GM12878 (cell line): ENCODE measurements at regions not wholly inside any gene's neighbourhood (a gene's known extent, or its start where the extent isn't known, plus 50 kb on each side); places are given as distances from the start of the nearest gene placed in this dataset.

Experiments used
- ATAC-seq: fragments of 200-7000 bp; cut with Tn5 transposase; 3 replicates; pipeline ENCODE4 v1.9.1; 2020; ENCODE audit warnings: mild to moderate bottlenecking, moderate library complexity
- BruUV-seq: library from RNA; stranded (reverse); fragments of 400-500 nt; replicated peaks from 2 replicates; lab custom pipeline; 2021; lab: Mats Ljungman, UMichigan
- CTCF ChIA-PET: fragments of 300-600 bp; sonication (Branson Sonifier 250); formaldehyde crosslinking; extraction: SDS; loops from one replicate; lab custom pipeline; 2021; ENCODE audit warnings: inconsistent platforms; lab: Yijun Ruan, JAX
- POLR2A ChIA-PET: fragments of 350-600 bp; formaldehyde crosslinking; extraction: SDS; loops from one replicate; lab custom pipeline; 2021; ENCODE audit warnings: inconsistent platforms; lab: Charles Lee
- RAD21 ChIA-PET: fragments of 300-600 bp; sonication (Branson Sonifier 250); formaldehyde crosslinking; loops from one replicate; lab custom pipeline; 2023; ENCODE audit warnings: antibody characterized with exemption; ENCODE audit not compliant: unreplicated experiment; lab: Charles Lee
- SMC1A ChIA-PET: fragments of 300-600 bp; sonication (Branson Sonifier 250); formaldehyde crosslinking; loops from one replicate; lab custom pipeline; 2023; ENCODE audit not compliant: unreplicated experiment, uncharacterized antibody; lab: Charles Lee
- DNase-seq: peaks from one replicate; pipeline ENCODE4 v3.0.0-alpha.2; 2011; ENCODE audit warnings: low read depth, low spot score
- FAIRE-seq: peaks from 3 replicates; lab custom pipeline; 2011; peaks lifted over from hg19 to GRCh38; lab: Jason Lieb, UNC
- H2AFZ ChIP-seq: 2 replicates; pipeline ENCODE4 v1.6.0; 2011; ENCODE audit warnings: low read depth, low read length, control low read depth; ENCODE audit not compliant: control insufficient read depth
- H3K27ac ChIP-seq: 2 replicates; pipeline ENCODE4 v1.5.1; 2011; ENCODE audit warnings: control low read depth; ENCODE audit not compliant: control insufficient read depth, insufficient read depth
- H3K27me3 ChIP-seq, 2 experiments: replicated peaks in 1 of 2; 2 replicates each; pipeline versions ENCODE4 v1.6.0 to v1.6.1; 2011; ENCODE audit warnings: low read length in 1 of 2; ENCODE audit not compliant: control insufficient read depth in 2 of 2, insufficient read depth in 2 of 2
- H3K36me3 ChIP-seq, 2 experiments: 2 replicates each; pipeline ENCODE4 v1.5.1; 2011; ENCODE audit warnings: low read length in 1 of 2; ENCODE audit not compliant: control insufficient read depth in 2 of 2, insufficient read depth in 2 of 2
- H3K4me1 ChIP-seq: 2 replicates; pipeline ENCODE4 v1.6.1; 2011; ENCODE audit warnings: mild to moderate bottlenecking, low read length, moderate library complexity, mixed read lengths; ENCODE audit not compliant: control insufficient read depth, insufficient read depth
- H3K4me2 ChIP-seq: 2 replicates; pipeline ENCODE4 v1.6.0; 2011; ENCODE audit warnings: control low read depth; ENCODE audit not compliant: control insufficient read depth, insufficient read depth
- H3K4me3 ChIP-seq: fragments of 200-600 bp; sonication (generic); 2 replicates; pipeline ENCODE4 v1.5.1; 2016
- H3K79me2 ChIP-seq: 2 replicates; pipeline ENCODE4 v1.6.0; 2011; ENCODE audit warnings: low read length; ENCODE audit not compliant: control insufficient read depth, insufficient read depth
- H3K9ac ChIP-seq: 2 replicates; pipeline ENCODE4 v1.8.0; 2011; ENCODE audit warnings: low read length, control low read depth, mixed read lengths; ENCODE audit not compliant: control insufficient read depth, insufficient read depth
- H3K9me3 ChIP-seq: replicated peaks from 3 replicates; pipeline ENCODE4 v1.5.1; 2011; ENCODE audit warnings: mild to moderate bottlenecking, low read length; ENCODE audit not compliant: control insufficient read depth, insufficient read depth
- H4K20me1 ChIP-seq: 2 replicates; pipeline ENCODE4 v1.6.0; 2011; ENCODE audit not compliant: control insufficient read depth, insufficient read depth
- SMARCA5 ChIP-seq: fragments of 450-650 bp; IDR thresholded peaks from 2 replicates; pipeline ENCODE4 v1.6.1; 2017; ENCODE audit warnings: mild to moderate bottlenecking
- ZBTB11 ChIP-seq: fragments of 450-650 bp; formaldehyde crosslinking; IDR thresholded peaks from 2 replicates; pipeline ENCODE4 v1.5.0; 2022; ENCODE audit warnings: mild to moderate bottlenecking, missing genetic modification characterization
- ZNF24 ChIP-seq: fragments of 450-650 bp; IDR thresholded peaks from 2 replicates; pipeline ENCODE4 v1.6.1; 2017; ENCODE audit warnings: antibody characterized with exemption, mild to moderate bottlenecking
- WGBS: methylation state at CpG from one replicate; pipeline ENCODE4 v1.1.6; 2016; ENCODE audit warnings: low lambda C conversion rate; ENCODE audit not compliant: insufficient replicate concordance, insufficient coverage; ENCODE audit errors: missing lambda C conversion rate; 5-methylcytosine and 5-hydroxymethylcytosine counted together
- in situ Hi-C: fragments of 300-500 bp; cut with MboI; formaldehyde crosslinking; loops from 9 replicates; pipeline ENCODE4 v1.14.3; 2018; ENCODE audit warnings: mixed read lengths
- intact Hi-C: fragments of 100-400 bp; cut with micrococcal nuclease; formaldehyde crosslinking; loops from one replicate; pipeline ENCODE4 v1.14.2; 2022; ENCODE audit not compliant: unreplicated experiment

- intact Hi-C loops, result loop anchor here (1.0 to 10.0 kb wide), 3 partner anchors 188 to 1028 kb away; no protein-coding TSS in a partner anchor
- Histone ChIP-seq H3K79me2 (no peaks in the 10 kb centered on the region), H3K36me3 (no peaks in the 10 kb centered on the region)
- ChIA-PET CTCF (no interaction called here), SMC1A (interaction anchor here (1.8 kb wide), 1 partner anchor 9 kb away, joined by 4 read pairs; no protein-coding TSS in a partner anchor)
- FAIRE-seq, result no peak
- 18% methylated on average over 4 of the region's 4 CpGs for WGBS
- TF ChIP-seq SMARCA5 (no peak), ZNF24 (no peak), ZBTB11 (no peak)
- TF ChIP-seq, all 136 proteins: peak for 0
- Histone ChIP-seq H3K4me3 (no peak overlapping the region), H3K4me2 (no peak overlapping the region), H3K27me3 (no peaks in the 10 kb centered on the region), H4K20me1 (no peaks in the 10 kb centered on the region), H3K9me3 (no peaks in the 10 kb centered on the region), H3K4me1 (no peaks in the 10 kb centered on the region), H3K27ac (no peak overlapping the region), H3K9ac (no peak overlapping the region), H2AFZ (no peak overlapping the region)
- no TSS peak for BruUV-seq
- no peak for DNase-seq
- POLR2A ChIA-PET, result interaction anchor here (0.7 kb wide), 1 partner anchor 361 kb away, joined by 4 read pairs; no protein-coding TSS in a partner anchor
- ATAC-seq, result peak; percentile 34; the same call in 2 of the 3 replicates
- RAD21 ChIA-PET, result interaction anchor here (1.5 kb wide), 1 partner anchor 8 kb away, joined by 4 read pairs; no protein-coding TSS in a partner anchor
- in situ Hi-C loops, result no loop called here
Measured at GRCh38 chrX:88612870-88613329, 134.1 kb upstream of the CPXCR1 start.
